Bronchial epithelial cell (primary cell): ENCODE measurements at regions not wholly inside any gene's neighbourhood (a gene's known extent, or its start where the extent isn't known, plus 50 kb on each side); places are given as distances from the start of the nearest gene placed in this dataset.

ENCODE experiments used
- DNase-seq: peaks from one replicate; pipeline ENCODE4 v3.0.0-alpha.2; 2010; ENCODE audit warnings: low read depth
- FAIRE-seq: peaks from 2 replicates; lab custom pipeline; 2011; peaks lifted over from hg19 to GRCh38; lab: Jason Lieb, UNC
- H3K27me3 ChIP-seq: 2 replicates; pipeline ENCODE4 v1.5.1; 2011; ENCODE audit warnings: low read length; ENCODE audit not compliant: control insufficient read depth, insufficient read depth
- H3K36me3 ChIP-seq: 2 replicates; pipeline ENCODE4 v1.5.1; 2011; ENCODE audit warnings: low read length; ENCODE audit not compliant: control insufficient read depth, insufficient read depth
- H3K4me3 ChIP-seq: 2 replicates; pipeline ENCODE4 v1.5.1; 2011; ENCODE audit warnings: mild to moderate bottlenecking, low read depth, low read length, control low read depth
- CTCF ChIP-seq: IDR thresholded peaks from 2 replicates; pipeline ENCODE4 v1.5.1; 2011; ENCODE audit warnings: mild to moderate bottlenecking, moderate library complexity, low read length, control low read depth, inconsistent platforms; ENCODE audit not compliant: insufficient read depth, severe bottlenecking

- H3K27me3 ChIP-seq = no peaks in the 10 kb centered on the region
- no peak for FAIRE-seq
- DNase-seq = peak; percentile 91
- no peak for TF ChIP-seq CTCF
- H3K36me3 ChIP-seq = no peaks in the 10 kb centered on the region
- H3K4me3 ChIP-seq = no peak overlapping the region
These were observed 70.6 kb upstream of the TOX3 start for GRCh38 chr16:52617591-52617990.

GRCh38 chr16:52613508-52613907, 66.6 kb upstream of the TOX3 start:
- Histone ChIP-seq H3K27me3 (no peaks in the 10 kb centered on the region), H3K4me3 (no peak overlapping the region), H3K36me3 (no peaks in the 10 kb centered on the region)
- FAIRE-seq (no peak), DNase-seq (no peak)
- no peak for TF ChIP-seq CTCF

- DNase-seq = peak; percentile 67
- Histone ChIP-seq H3K36me3 (no peaks in the 10 kb centered on the region), H3K4me3 (no peak overlapping the region), H3K27me3 (no peaks in the 10 kb centered on the region)
- peak; percentile 68 for FAIRE-seq
- no peak for TF ChIP-seq CTCF
These were observed 65.1 kb upstream of the TOX3 start for GRCh38 chr16:52611817-52612673.

GRCh38 chr16:52603015-52603414, 56.1 kb upstream of the TOX3 start:
- Histone ChIP-seq H3K4me3 (no peak overlapping the region), H3K36me3 (no peaks in the 10 kb centered on the region), H3K27me3 (no peaks in the 10 kb centered on the region)
- FAIRE-seq = no peak
- DNase-seq = no peak
- TF ChIP-seq CTCF = no peak

GRCh38 chr16:52597772-52598483, 51.0 kb upstream of the TOX3 start:
- Histone ChIP-seq H3K36me3 (no peaks in the 10 kb centered on the region), H3K4me3 (no peak overlapping the region), H3K27me3 (no peaks in the 10 kb centered on the region)
- FAIRE-seq (no peak), DNase-seq (peak; percentile 51)
- no peak for TF ChIP-seq CTCF
